ENCODE measurements at regions not wholly inside any gene's neighbourhood (a gene's known extent, or its start where the extent isn't known, plus 50 kb on each side); places are given as distances from the start of the nearest gene placed in this dataset.

- ATAC-seq (ENCODE audit: insufficient read depth, low read depth): no peak
- H3K9ac ChIP-seq (ENCODE audit: low read depth, low read length): no peak overlapping the region
- TF ChIP-seq EZH2 (IDR thresholded peaks at IDR 0.05; ENCODE audit: borderline replicate concordance, low read depth, low read length, severe bottlenecking): no peak
- TF ChIP-seq, protein P1, sequence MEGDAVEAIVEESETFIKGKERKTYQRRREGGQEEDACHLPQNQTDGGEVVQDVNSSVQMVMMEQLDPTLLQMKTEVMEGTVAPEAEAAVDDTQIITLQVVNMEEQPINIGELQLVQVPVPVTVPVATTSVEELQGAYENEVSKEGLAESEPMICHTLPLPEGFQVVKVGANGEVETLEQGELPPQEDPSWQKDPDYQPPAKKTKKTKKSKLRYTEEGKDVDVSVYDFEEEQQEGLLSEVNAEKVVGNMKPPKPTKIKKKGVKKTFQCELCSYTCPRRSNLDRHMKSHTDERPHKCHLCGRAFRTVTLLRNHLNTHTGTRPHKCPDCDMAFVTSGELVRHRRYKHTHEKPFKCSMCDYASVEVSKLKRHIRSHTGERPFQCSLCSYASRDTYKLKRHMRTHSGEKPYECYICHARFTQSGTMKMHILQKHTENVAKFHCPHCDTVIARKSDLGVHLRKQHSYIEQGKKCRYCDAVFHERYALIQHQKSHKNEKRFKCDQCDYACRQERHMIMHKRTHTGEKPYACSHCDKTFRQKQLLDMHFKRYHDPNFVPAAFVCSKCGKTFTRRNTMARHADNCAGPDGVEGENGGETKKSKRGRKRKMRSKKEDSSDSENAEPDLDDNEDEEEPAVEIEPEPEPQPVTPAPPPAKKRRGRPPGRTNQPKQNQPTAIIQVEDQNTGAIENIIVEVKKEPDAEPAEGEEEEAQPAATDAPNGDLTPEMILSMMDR (IDR thresholded peaks at IDR 0.05; ENCODE audit: borderline replicate concordance, extremely low read depth, low read length, poor library complexity, severe bottlenecking): no peak
Measured at GRCh38 chr10:70980687-70981086, 92.3 kb upstream of the PCBD1 start.

DNA sequence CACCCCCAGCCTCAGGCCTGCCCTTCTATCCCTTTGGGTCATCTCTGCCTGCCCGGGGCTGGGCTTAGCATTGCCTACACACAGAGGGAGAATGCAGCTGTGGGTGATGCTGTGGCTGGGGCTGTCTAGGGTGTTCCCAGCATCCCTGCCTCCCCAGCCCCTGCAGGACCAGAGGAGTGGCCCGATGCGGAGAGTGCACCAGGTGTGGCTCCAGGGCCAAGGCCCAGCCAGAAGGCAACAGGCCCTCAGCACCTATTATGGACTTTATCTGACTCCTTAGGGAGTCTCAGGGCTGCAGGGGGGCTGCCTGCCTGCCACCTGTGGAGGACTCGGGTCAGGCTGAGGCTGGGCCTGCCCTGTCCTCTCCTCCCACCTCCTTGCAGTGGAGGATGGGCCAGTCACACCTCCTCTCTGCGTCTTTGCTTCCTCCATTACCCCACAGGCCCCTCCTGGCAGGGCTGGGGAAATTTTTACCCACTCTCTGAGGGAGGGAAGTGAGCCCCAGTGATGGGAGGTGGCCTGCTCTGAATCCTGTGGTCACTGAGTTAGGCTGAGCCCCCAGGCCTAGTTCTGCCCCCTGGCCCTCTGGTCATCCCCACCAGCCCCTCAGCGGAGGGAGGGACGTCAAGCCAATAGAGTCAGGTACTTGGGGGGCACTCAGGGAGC, 92.9 kb upstream of the PCBD1 start:
- Histone ChIP-seq H3K9me3 (ENCODE audit: insufficient read depth, low read length, severe bottlenecking) (no peaks in the 10 kb centered on the region), H3K36me3 (ENCODE audit: insufficient read depth, low read length) (no peaks in the 10 kb centered on the region), H3K4me3 (ENCODE audit: low read depth in 1 of 2, low read length in 2 of 2) (no peak overlapping the region), H3K4me1 (ENCODE audit: insufficient read depth, low read length) (no peaks in the 10 kb centered on the region), H3K4me2 (ENCODE audit: insufficient read depth, low read length) (no peak overlapping the region), H2AFZ (ENCODE audit: low read depth, low read length) (no peak overlapping the region), H3K27me3 (ENCODE audit: insufficient read depth, low read length, poor library complexity) (peaks cover 5% of the 10 kb centered on the region), H3K9ac (ENCODE audit: low read depth, low read length) (no peak overlapping the region), H4K20me1 (ENCODE audit: insufficient read depth, low read length) (no peaks in the 10 kb centered on the region), H3K79me2 (ENCODE audit: insufficient read depth, low read length) (no peaks in the 10 kb centered on the region), H3K27ac (ENCODE audit: low read length) (no peak overlapping the region)
- no peak for TF ChIP-seq EZH2 (IDR thresholded peaks at IDR 0.05; ENCODE audit: borderline replicate concordance, low read depth, low read length, severe bottlenecking)
- TF ChIP-seq, protein P1 (IDR thresholded peaks at IDR 0.05; ENCODE audit: borderline replicate concordance, extremely low read depth, low read length, poor library complexity, severe bottlenecking): no peak
- DNase-seq (no peak), ATAC-seq (ENCODE audit: insufficient read depth, low read depth) (no peak)

More at GRCh38 chr10:70980687-70981086, 92.3 kb upstream of the PCBD1 start:
- Histone ChIP-seq H3K36me3 (ENCODE audit: insufficient read depth, low read length) (no peaks in the 10 kb centered on the region), H3K9me3 (ENCODE audit: insufficient read depth, low read length, severe bottlenecking) (no peaks in the 10 kb centered on the region), H3K4me2 (ENCODE audit: insufficient read depth, low read length) (no peak overlapping the region), H4K20me1 (ENCODE audit: insufficient read depth, low read length) (no peaks in the 10 kb centered on the region), H3K27ac (ENCODE audit: low read length) (no peak overlapping the region), H3K27me3 (ENCODE audit: insufficient read depth, low read length, poor library complexity) (peaks cover 7% of the 10 kb centered on the region), H3K4me1 (ENCODE audit: insufficient read depth, low read length) (no peaks in the 10 kb centered on the region), H3K79me2 (ENCODE audit: insufficient read depth, low read length) (no peaks in the 10 kb centered on the region), H3K4me3 (ENCODE audit: low read depth in 1 of 2, low read length in 2 of 2) (no peak overlapping the region), H2AFZ (ENCODE audit: low read depth, low read length) (no peak overlapping the region)
- no peak for DNase-seq

DNA sequence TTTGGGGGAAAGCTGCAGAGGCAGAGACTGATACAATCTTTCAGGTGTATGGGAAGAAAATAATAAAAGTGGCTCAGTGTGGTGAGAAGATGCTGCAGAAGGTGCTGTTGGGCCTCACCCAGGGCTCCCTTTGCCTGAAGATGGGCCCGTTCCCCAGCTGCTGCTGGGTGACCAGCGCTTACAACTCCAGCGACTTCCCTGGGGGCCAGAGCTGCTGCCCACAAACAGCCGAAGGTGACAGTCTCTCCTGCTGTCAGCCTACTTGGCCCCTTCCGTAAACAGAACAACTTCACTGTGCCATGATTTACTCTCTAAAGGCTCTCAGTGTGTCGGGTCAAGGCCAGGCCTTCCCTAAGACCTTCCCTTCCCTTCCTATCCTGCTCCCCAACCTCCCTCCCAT, 93.6 kb upstream of the PCBD1 start:
- H3K9me3 ChIP-seq (ENCODE audit: insufficient read depth, low read length, severe bottlenecking): no peaks in the 10 kb centered on the region
- H3K27ac ChIP-seq (ENCODE audit: low read length): no peak overlapping the region
- no peak overlapping the region for H3K9ac ChIP-seq (ENCODE audit: low read depth, low read length)
- peaks cover 5% of the 10 kb centered on the region for H3K27me3 ChIP-seq (ENCODE audit: insufficient read depth, low read length, poor library complexity)
- H4K20me1 ChIP-seq (ENCODE audit: insufficient read depth, low read length): no peaks in the 10 kb centered on the region
- no peak for ATAC-seq (ENCODE audit: insufficient read depth, low read depth)
- H3K4me2 ChIP-seq (ENCODE audit: insufficient read depth, low read length): no peak overlapping the region
- no peaks in the 10 kb centered on the region for H3K36me3 ChIP-seq (ENCODE audit: insufficient read depth, low read length)
- TF ChIP-seq EZH2 (IDR thresholded peaks at IDR 0.05; ENCODE audit: borderline replicate concordance, low read depth, low read length, severe bottlenecking): no peak
- TF ChIP-seq, protein P1 (IDR thresholded peaks at IDR 0.05; ENCODE audit: borderline replicate concordance, extremely low read depth, low read length, poor library complexity, severe bottlenecking): no peak
- no peaks in the 10 kb centered on the region for H3K4me1 ChIP-seq (ENCODE audit: insufficient read depth, low read length)
- H3K4me3 ChIP-seq (ENCODE audit: low read depth in 1 of 2, low read length in 2 of 2): no peak overlapping the region
- DNase-seq: no peak
- H2AFZ ChIP-seq (ENCODE audit: low read depth, low read length): no peak overlapping the region
- H3K79me2 ChIP-seq (ENCODE audit: insufficient read depth, low read length): no peaks in the 10 kb centered on the region
